HEK293 (cell line): ENCODE measurements at regions not wholly inside any gene's neighbourhood (a gene's known extent, or its start where the extent isn't known, plus 50 kb on each side); places are given as distances from the start of the nearest gene placed in this dataset.

Experiments used
- KLF9 ChIP-seq: fragments of 450-650 bp; formaldehyde crosslinking; IDR thresholded peaks from 2 replicates; pipeline ENCODE4 v1.5.1; 2016; ENCODE audit warnings: missing biosample characterization, missing genetic modification characterization, low read depth
- RBAK ChIP-seq: fragments of 450-650 bp; formaldehyde crosslinking; IDR thresholded peaks from 2 replicates; pipeline ENCODE4 v1.5.1; 2016; ENCODE audit warnings: missing biosample characterization, missing genetic modification characterization
- TCF7L2 ChIP-seq: IDR thresholded peaks from 2 replicates; pipeline ENCODE4 v1.6.1; 2011; ENCODE audit warnings: low read depth, mild to moderate bottlenecking, inconsistent platforms, low read length, moderate library complexity, borderline replicate concordance
- TF ChIP-seq, protein P1 (sequence below): fragments of 450-650 bp; formaldehyde crosslinking; IDR thresholded peaks from 2 replicates; pipeline ENCODE4 v1.5.1; 2016; ENCODE audit warnings: missing biosample characterization, missing genetic modification characterization
- TF ChIP-seq, protein P2 (sequence below): fragments of 450-650 bp; formaldehyde crosslinking; IDR thresholded peaks from 2 replicates; pipeline ENCODE4 v1.5.1; 2016; ENCODE audit warnings: missing biosample characterization, missing genetic modification characterization
- TF ChIP-seq, protein P3 (sequence below): fragments of 450-650 bp; formaldehyde crosslinking; IDR thresholded peaks from 2 replicates; pipeline ENCODE4 v1.5.1; 2016; ENCODE audit warnings: missing biosample characterization, missing genetic modification characterization

- TF ChIP-seq, protein P1, sequence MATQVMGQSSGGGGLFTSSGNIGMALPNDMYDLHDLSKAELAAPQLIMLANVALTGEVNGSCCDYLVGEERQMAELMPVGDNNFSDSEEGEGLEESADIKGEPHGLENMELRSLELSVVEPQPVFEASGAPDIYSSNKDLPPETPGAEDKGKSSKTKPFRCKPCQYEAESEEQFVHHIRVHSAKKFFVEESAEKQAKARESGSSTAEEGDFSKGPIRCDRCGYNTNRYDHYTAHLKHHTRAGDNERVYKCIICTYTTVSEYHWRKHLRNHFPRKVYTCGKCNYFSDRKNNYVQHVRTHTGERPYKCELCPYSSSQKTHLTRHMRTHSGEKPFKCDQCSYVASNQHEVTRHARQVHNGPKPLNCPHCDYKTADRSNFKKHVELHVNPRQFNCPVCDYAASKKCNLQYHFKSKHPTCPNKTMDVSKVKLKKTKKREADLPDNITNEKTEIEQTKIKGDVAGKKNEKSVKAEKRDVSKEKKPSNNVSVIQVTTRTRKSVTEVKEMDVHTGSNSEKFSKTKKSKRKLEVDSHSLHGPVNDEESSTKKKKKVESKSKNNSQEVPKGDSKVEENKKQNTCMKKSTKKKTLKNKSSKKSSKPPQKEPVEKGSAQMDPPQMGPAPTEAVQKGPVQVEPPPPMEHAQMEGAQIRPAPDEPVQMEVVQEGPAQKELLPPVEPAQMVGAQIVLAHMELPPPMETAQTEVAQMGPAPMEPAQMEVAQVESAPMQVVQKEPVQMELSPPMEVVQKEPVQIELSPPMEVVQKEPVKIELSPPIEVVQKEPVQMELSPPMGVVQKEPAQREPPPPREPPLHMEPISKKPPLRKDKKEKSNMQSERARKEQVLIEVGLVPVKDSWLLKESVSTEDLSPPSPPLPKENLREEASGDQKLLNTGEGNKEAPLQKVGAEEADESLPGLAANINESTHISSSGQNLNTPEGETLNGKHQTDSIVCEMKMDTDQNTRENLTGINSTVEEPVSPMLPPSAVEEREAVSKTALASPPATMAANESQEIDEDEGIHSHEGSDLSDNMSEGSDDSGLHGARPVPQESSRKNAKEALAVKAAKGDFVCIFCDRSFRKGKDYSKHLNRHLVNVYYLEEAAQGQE (tag by site-specific recombination) = no peak
- TF ChIP-seq, protein P2, sequence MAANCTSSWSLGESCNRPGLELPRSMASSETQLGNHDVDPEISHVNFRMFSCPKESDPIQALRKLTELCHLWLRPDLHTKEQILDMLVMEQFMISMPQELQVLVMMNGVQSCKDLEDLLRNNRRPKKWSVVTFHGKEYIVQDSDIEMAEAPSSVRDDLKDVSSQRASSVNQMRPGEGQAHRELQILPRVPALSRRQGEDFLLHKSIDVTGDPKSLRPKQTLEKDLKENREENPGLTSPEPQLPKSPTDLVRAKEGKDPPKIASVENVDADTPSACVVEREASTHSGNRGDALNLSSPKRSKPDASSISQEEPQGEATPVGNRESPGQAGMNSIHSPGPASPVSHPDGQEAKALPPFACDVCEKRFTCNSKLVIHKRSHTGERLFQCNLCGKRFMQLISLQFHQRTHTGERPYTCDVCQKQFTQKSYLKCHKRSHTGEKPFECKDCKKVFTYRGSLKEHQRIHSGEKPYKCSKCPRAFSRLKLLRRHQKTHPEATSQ = no peak
- TF ChIP-seq TCF7L2 = no peak
- TF ChIP-seq, protein P3, sequence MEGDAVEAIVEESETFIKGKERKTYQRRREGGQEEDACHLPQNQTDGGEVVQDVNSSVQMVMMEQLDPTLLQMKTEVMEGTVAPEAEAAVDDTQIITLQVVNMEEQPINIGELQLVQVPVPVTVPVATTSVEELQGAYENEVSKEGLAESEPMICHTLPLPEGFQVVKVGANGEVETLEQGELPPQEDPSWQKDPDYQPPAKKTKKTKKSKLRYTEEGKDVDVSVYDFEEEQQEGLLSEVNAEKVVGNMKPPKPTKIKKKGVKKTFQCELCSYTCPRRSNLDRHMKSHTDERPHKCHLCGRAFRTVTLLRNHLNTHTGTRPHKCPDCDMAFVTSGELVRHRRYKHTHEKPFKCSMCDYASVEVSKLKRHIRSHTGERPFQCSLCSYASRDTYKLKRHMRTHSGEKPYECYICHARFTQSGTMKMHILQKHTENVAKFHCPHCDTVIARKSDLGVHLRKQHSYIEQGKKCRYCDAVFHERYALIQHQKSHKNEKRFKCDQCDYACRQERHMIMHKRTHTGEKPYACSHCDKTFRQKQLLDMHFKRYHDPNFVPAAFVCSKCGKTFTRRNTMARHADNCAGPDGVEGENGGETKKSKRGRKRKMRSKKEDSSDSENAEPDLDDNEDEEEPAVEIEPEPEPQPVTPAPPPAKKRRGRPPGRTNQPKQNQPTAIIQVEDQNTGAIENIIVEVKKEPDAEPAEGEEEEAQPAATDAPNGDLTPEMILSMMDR (tag by site-specific recombination) = no peak
- TF ChIP-seq RBAK = no peak
- no peak for TF ChIP-seq KLF9 (tag by site-specific recombination)
Observed at GRCh38 chr14:54050759-54051158, 94.1 kb upstream of the BMP4 start.
